Activated CD4-positive, alpha-beta memory T cell treated with anti-CD3 and anti-CD28 coated beads for 36 hours (primary cell): ENCODE measurements at regions not wholly inside any gene's neighbourhood (a gene's known extent, or its start where the extent isn't known, plus 50 kb on each side); places are given as distances from the start of the nearest gene placed in this dataset.

Source experiments
- CTCF ChIA-PET: fragments of 350-600 bp; sonication (Branson Sonifier 250); formaldehyde crosslinking; loops from one replicate; lab custom pipeline; 2021; ENCODE audit warnings: antibody characterized with exemption, inconsistent platforms; lab: Charles Lee
- POLR2A ChIA-PET: fragments of 350-600 bp; sonication (Branson Sonifier 250); formaldehyde crosslinking; loops from one replicate; lab custom pipeline; 2021; ENCODE audit warnings: antibody characterized with exemption; lab: Charles Lee
- DNase-seq: peaks from one replicate; pipeline ENCODE4 v3.0.0-alpha.2; 2020
- H3K27ac Mint-ChIP-seq: one replicate; pipeline ENCODE4 v1.8.0; 2021; ENCODE audit warnings: mixed read lengths
- H3K27me3 Mint-ChIP-seq: one replicate; pipeline ENCODE4 v1.8.0; 2021; ENCODE audit warnings: mixed read lengths
- H3K36me3 Mint-ChIP-seq: one replicate; pipeline ENCODE4 v1.8.0; 2021; ENCODE audit warnings: mixed read lengths
- H3K4me1 Mint-ChIP-seq: one replicate; pipeline ENCODE4 v1.8.0; 2021; ENCODE audit warnings: low read depth, mixed read lengths
- H3K4me3 Mint-ChIP-seq: one replicate; pipeline ENCODE4 v1.8.0; 2021; ENCODE audit warnings: mild to moderate bottlenecking, mixed read lengths
- H3K9me3 Mint-ChIP-seq: one replicate; pipeline ENCODE4 v1.8.0; 2021; ENCODE audit warnings: mixed read lengths
- intact Hi-C: fragments of 100-400 bp; cut with micrococcal nuclease; formaldehyde crosslinking; loops from one replicate; pipeline ENCODE4 v1.15.1; 2023

DNA sequence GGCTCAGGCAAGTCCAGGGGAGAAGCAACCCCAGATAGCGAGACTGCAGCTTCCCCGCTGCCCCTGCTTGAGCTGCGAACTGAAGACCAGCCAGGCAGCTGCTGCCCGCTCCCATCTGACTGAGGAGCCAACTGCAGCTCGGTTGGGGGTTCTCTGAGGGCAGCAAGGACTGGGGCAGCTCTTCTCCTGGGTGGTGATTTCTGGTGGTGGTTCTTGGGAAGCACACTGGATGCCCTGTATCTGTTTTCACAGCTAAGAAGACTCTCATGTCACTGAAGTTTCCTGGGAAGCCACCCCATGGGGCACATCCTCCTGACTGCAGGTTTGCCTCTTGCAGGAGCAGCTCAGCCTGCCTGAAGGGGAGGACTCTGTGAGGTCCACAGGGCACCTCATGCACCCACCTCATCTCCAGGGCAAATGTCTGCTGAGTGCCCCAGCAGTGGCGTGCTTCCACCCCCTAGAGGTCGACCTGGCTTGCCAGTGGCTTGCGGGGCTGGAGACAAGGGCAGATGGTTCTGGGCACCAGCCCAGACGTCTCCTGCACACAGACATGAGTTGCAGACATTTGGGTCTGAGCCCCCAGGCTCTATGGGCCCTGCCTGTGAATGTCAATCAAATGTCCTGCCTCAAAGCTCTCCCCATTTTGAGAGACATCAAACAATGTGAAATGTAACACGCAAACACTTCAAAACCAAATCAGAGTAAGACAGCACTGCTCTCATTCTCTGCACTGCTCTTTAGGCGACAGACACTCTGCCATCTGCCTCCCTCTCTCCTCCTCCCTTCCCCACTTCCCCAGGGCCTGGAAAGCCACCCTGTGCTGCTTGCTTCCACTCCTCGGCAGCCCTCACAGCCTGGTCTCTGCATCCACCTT is 800.9 kb downstream of the BRD1 start:
- no peak overlapping the region for H3K27ac Mint-ChIP-seq
- no peaks in the 10 kb centered on the region for H3K27me3 Mint-ChIP-seq
- intact Hi-C loops: no loop called here
- CTCF ChIA-PET: no interaction called here
- H3K36me3 Mint-ChIP-seq: no peaks in the 10 kb centered on the region
- no peaks in the 10 kb centered on the region for H3K4me1 Mint-ChIP-seq
- POLR2A ChIA-PET: no interaction called here
- H3K9me3 Mint-ChIP-seq: no peaks in the 10 kb centered on the region
- no peak overlapping the region for H3K4me3 Mint-ChIP-seq
- no peak for DNase-seq

DNA sequence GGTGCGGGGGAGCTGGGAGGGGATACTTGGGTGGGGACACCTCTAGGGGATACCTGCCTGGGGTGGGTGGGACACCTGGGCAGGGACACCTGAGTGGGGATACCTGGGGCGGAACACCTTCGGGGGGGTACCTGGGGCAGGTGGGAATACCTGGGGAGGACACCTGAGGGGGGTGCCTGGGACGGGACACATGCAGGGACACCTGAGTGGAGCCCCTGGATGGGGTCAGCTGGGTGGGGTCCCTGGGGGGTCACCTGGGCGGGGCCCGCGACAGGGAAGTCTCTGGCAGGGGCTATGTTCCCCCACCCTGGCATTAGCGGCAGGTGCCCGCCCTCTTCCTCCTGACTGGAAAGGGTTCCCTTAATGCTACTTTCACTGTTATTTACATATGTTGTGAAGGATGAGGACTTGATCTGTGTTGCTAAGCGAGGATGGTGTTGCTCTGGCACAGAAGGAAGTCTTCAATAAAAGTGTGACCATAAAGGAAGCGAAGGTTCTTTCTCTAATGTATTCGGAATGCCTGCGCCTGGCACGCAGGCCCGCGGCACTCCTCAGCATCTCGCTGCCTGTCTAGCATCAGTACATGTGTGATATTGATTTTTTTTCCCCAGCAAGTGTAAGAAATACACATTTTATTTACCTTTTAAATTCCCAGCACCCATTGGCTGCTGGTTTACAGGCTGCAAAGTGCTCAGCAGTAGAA is 801.7 kb downstream of the BRD1 start:
- POLR2A ChIA-PET: no interaction called here
- no peak for DNase-seq
- CTCF ChIA-PET: no interaction called here
- no peaks in the 10 kb centered on the region for H3K9me3 Mint-ChIP-seq
- no peak overlapping the region for H3K4me3 Mint-ChIP-seq
- H3K4me1 Mint-ChIP-seq: no peaks in the 10 kb centered on the region
- no peak overlapping the region for H3K27ac Mint-ChIP-seq
- H3K36me3 Mint-ChIP-seq: no peaks in the 10 kb centered on the region
- intact Hi-C loops: no loop called here
- no peaks in the 10 kb centered on the region for H3K27me3 Mint-ChIP-seq

DNA sequence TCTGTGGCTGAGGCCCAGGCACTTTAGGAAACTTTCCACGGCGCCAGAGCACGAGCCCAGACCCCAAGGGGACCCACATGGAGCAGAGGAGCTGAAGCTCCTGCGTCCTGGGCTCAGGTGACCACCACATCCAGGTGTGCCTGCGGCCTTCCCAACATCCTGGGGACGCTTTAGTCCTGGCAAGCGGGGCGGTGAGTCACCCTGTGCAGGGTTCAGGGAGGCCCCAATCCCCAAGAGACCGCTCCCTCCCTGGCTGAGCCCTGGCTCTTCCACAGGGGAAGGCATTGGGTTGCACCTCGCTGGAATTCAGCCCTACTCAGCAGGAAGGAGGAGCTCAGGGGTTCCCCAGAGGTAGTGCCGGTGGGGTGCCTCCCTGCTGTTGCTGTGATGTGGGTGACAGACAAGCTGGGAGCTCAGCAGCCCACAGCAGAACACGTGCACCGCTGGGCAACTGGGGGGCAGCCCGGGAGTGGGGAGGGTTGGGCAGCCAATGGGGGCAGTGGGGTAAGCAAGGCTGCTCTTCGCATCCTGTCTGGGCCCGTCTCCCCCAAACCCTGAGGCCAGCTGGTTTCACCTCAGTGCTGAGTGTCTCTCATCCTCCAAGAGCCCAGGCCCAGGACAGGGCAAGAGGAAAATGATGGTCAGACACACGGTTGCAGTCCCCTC is 802.8 kb downstream of the BRD1 start:
- Mint-ChIP-seq H3K27me3 (no peaks in the 10 kb centered on the region), H3K9me3 (no peaks in the 10 kb centered on the region), H3K27ac (no peak overlapping the region), H3K4me3 (no peak overlapping the region), H3K4me1 (no peaks in the 10 kb centered on the region), H3K36me3 (no peaks in the 10 kb centered on the region)
- CTCF ChIA-PET: no interaction called here
- POLR2A ChIA-PET: no interaction called here
- no peak for DNase-seq
- intact Hi-C loops: no loop called here

DNA sequence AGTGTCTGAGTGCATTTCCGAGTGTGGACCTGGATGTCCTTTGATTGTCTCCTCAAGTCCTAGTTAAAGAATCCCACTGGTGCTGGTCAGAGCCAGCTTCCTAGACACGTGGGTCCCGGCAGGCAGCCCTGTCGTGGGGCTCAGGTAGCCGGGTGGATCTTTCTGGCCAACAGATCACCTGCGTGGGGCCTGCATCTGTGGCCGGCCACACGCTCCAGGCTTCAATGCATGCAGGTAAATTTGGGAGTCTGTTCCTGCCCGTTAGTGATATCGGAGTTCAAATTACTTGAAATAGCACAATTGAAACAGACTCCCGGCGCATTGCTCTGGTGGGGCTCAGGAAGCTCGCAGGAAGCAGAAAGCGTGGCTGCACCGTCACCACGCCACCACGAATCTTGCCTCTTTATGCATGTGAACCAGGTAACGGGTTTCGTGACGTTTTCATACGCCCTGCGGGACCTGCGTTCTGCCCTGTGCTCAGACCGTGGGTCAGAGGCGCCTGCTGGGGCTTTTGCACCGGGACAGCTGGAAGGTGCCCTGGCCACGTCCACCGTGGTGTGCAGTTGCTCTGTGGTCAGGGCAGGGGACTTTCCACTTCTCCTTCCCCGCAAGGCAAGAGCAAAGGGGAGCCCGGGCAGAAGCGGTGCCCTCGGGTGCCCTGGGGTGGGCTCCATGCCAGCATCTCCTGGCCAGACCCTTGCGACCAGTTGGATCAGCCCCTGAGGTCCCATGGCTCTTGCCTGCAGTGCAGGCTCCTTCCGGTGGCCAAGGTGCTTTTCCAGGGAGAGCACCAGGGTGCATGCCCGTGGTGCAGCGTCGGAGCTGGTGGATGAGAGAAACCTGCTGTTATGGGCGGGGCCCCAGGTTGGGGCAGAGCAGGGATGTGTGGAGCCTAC is 803.5 kb downstream of the BRD1 start:
- intact Hi-C loops: no loop called here
- Mint-ChIP-seq H3K36me3 (no peaks in the 10 kb centered on the region), H3K9me3 (no peaks in the 10 kb centered on the region)

DNA sequence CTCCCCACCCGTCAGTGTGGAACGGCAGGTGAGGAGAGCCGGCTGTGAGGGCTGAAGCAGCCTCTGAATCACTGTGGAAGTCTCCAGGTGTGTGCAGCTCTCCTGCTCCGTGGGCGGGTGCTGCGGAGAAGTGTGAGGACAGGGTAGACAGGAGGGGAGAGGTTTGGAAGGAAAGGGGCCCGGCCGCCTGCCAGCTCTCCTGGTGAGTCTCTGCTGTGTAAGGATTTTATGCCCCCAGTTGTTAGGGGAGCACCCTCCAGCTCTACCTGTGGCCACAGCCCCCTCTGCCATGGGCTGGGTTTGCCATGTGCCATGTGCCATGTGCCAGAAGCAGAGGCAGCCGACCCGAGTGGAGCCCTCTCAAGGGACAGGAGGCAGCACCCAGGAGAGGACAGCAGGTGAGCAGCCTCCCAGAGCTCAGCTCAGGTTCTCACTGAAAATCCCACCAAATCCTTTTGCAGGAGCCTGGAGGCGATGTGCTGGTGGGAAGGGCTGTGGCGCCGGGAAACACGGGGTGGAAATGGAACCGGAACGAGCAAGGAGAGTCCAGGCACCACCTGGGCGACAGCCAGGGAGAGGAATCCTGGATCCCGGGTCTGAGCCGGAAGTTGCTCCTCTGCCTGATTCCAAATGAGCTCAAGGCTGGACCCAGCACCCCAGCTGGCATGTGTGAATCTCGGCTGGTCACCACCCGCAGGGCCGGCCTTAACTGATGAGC is 804.4 kb downstream of the BRD1 start:
- no peaks in the 10 kb centered on the region for H3K36me3 Mint-ChIP-seq
- no peak for DNase-seq
- H3K4me3 Mint-ChIP-seq: no peak overlapping the region
- POLR2A ChIA-PET: no interaction called here
- H3K4me1 Mint-ChIP-seq: no peaks in the 10 kb centered on the region
- H3K27me3 Mint-ChIP-seq: peaks cover 3% of the 10 kb centered on the region
- H3K9me3 Mint-ChIP-seq: no peaks in the 10 kb centered on the region
- CTCF ChIA-PET: no interaction called here
- intact Hi-C loops: no loop called here
- no peak overlapping the region for H3K27ac Mint-ChIP-seq

More for the DNA sequence above, 803.5 kb downstream of the BRD1 start:
- POLR2A ChIA-PET: no interaction called here
- Mint-ChIP-seq H3K27ac (no peak overlapping the region), H3K4me1 (no peaks in the 10 kb centered on the region), H3K27me3 (peaks cover under 1% of the 10 kb centered on the region), H3K4me3 (no peak overlapping the region)
- DNase-seq: no peak
- CTCF ChIA-PET: no interaction called here

DNA sequence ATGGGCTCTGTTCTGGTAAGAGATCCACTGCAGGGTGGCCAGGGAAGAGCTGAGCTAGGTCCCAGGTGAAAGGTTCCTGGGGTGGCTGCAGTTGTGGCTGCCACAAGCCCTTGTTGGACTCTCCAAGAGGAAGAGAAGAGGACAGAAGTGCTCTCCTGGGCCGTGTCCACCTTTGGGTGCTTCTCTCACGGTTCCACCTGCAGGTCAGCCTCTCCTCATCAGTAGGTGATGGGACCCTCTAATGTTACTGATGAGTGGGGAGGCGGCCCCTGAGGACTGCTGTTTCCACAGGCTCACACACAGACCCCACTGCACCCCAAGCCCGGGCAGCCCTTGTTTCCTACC is 804.9 kb downstream of the BRD1 start:
- Mint-ChIP-seq H3K27ac (no peak overlapping the region), H3K4me1 (no peaks in the 10 kb centered on the region), H3K27me3 (peaks cover 3% of the 10 kb centered on the region), H3K9me3 (no peaks in the 10 kb centered on the region), H3K4me3 (no peak overlapping the region), H3K36me3 (no peaks in the 10 kb centered on the region)
- CTCF ChIA-PET: no interaction called here
- no peak for DNase-seq
- POLR2A ChIA-PET: no interaction called here
- intact Hi-C loops: no loop called here

DNA sequence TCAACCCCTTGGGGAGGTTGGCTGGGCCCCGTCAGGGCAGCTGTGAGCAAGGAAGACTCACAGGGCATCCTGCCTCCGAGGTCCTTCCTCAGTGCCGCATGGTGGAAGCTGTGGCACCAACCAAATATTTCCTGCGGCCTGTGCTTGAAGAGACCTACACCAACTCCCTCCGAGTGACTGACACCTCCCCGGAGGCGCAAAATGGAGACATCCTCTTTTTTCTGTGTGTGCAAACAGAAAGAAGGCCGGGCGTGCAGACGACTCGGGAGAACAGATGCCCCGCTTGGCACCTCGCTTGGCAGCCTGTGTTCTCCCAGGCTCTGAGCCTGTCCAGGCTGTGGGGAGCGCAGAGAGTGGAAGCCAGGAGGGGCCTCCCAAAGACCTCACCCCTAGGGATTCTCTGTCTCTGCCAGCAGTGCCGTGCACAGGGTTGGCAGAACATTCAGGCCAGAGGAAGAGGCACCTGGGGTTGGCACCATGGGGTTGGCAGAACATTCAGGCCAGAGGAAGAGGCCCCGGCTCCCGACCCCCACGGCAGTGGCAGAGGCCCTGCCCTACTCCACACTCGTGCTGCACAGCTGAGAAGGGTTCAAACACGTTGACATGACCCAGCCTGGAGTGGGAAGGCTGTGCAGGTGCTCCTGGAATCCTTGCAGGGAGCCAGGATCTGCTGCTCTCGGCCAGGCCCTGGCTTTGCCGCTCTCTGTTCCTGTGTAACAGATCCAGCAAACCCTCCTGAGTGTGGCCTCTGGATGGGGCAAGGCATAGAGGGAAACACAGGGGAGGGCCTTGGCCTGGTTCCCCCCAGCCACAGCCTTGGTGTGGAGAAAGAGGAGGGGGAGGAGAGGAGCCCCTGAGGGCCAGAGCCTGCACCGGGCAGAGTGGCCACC is 805.5 kb downstream of the BRD1 start:
- intact Hi-C loops: no loop called here
- no peak overlapping the region for H3K27ac Mint-ChIP-seq
- no peak overlapping the region for H3K4me3 Mint-ChIP-seq
- no peak for DNase-seq
- H3K36me3 Mint-ChIP-seq: no peaks in the 10 kb centered on the region
- peaks cover 3% of the 10 kb centered on the region for H3K27me3 Mint-ChIP-seq
- ChIA-PET CTCF (no interaction called here), POLR2A (no interaction called here)
- no peaks in the 10 kb centered on the region for H3K4me1 Mint-ChIP-seq
- no peaks in the 10 kb centered on the region for H3K9me3 Mint-ChIP-seq

DNA sequence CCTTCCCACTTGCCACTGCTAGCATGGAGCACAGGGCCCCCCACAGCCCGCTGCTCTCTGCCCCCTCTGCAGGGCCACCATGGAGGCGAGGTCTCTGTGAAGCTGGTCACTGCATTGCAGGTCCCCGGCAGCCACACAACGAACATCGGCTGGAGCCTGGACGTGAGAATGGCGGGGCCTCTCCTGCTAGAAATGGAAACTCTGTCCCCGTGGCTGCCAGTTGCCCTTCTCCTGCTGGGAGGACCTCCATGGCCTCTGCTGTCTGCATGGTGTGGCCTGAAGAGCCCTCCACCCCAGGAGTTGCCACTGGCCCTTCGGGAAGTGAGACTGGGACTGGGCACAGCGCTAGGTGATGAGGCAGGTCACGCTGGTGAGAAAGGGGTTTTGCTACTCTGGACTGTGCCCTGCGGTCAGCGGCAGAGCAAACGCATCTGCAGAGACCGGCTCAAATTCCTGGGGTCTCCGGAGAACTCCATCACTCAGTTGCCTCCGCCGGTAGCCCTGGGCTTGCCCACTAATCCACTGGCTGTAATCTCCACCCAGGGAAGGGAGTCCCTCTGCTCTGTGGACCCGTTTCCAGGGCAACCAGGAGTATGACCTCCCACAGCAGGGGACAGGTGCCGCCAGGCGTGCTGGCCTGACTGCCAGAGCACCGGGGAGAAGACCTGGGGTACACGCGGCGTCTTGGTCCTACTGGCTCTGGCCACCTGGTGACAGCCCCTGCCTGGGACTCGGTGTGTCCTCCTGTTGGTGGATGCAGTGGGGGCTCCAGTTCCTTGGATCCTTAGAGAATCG is 806.3 kb downstream of the BRD1 start:
- Mint-ChIP-seq H3K4me1 (no peaks in the 10 kb centered on the region), H3K36me3 (no peaks in the 10 kb centered on the region), H3K4me3 (no peak overlapping the region), H3K9me3 (no peaks in the 10 kb centered on the region), H3K27ac (no peak overlapping the region), H3K27me3 (peaks cover 3% of the 10 kb centered on the region)
- ChIA-PET POLR2A (no interaction called here), CTCF (no interaction called here)
- intact Hi-C loops: no loop called here
- no peak for DNase-seq

DNA sequence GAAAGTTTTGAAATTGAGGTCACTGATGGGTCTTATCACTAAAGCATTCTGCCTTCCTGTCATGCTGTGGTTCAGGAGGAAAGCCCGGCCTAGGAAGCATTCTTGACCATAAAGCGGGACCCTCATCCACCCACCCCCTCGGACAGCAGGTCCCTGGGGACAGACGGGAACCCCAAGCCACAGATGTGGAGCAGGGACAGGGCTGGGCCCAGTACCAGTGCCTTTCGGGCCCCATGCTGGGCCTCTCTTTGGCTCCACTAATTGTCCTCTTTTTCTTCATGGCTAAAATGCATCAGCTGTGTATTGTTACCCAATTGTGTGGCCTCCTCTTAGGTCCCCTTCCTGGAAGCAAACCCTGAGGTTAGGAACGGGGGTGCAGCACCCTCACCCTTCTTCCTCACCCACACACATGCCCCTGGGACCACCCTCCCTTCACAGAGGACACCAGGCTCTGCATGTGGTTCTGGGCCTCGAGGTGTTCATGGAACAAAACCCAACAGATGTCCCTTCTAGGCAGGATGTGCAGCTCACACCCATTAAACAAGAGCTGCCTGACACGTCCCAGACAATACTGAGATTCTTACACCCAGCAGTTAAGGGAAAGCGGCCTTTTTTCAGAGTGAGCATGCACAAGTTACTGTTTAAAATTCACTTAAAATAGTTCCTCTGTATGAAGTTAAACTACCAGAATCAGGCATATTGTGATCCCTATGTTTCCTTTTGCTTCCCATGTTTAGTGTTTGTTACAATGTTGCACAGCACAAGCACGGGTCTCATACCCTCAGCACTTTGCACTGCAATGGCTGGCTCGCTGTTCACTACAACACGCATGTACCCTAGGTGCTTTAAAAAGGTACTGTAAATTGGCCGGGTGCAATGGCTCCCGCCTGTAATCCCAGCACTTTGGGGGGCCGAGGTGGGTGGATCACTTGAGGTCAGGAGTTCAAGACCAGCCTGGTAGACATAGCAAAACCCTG is 807.6 kb downstream of the BRD1 start:
- no peak overlapping the region for H3K27ac Mint-ChIP-seq
- intact Hi-C loops: no loop called here

More for the DNA sequence above, 807.6 kb downstream of the BRD1 start:
- peaks cover 3% of the 10 kb centered on the region for H3K27me3 Mint-ChIP-seq
- H3K36me3 Mint-ChIP-seq: no peaks in the 10 kb centered on the region
- no peaks in the 10 kb centered on the region for H3K9me3 Mint-ChIP-seq
- no peaks in the 10 kb centered on the region for H3K4me1 Mint-ChIP-seq
- POLR2A ChIA-PET: no interaction called here
- no peak for DNase-seq
- CTCF ChIA-PET: no interaction called here
- no peak overlapping the region for H3K4me3 Mint-ChIP-seq
